Thymus (tissue), 11 donors: ENCODE measurements at regions not wholly inside any gene's neighbourhood (a gene's known extent, or its start where the extent isn't known, plus 50 kb on each side); places are given as distances from the start of the nearest gene placed in this dataset.
A peak's percentile ranks its signal among the peaks of the same experiment; 100 is the strongest.

ENCODE experiments used
- DNase-seq, 9 donors: peaks; one replicate each; pipeline ENCODE4 v3.0.0-alpha.2; 2013; ENCODE audit warnings: low spot score in 9 of 9, low read depth in 6 of 9, missing footprints in 1 of 9
- H3K27ac ChIP-seq, 2 donors: one replicate each; pipeline ENCODE4 v1.5.1; 2013; ENCODE audit warnings: control low read depth in 1 of 2, low read depth in 1 of 2, low read length in 1 of 2, mild to moderate bottlenecking in 1 of 2, moderate library complexity in 1 of 2
- H3K27me3 ChIP-seq, 2 donors: one replicate each; pipeline ENCODE4 v1.5.1; 2013; ENCODE audit warnings: low read length in 1 of 2; ENCODE audit not compliant: control insufficient read depth in 2 of 2, insufficient read depth in 1 of 2
- H3K36me3 ChIP-seq, 2 donors: one replicate each; pipeline ENCODE4 v1.5.1; 2013; ENCODE audit warnings: low read length in 1 of 2, mild to moderate bottlenecking in 1 of 2, moderate library complexity in 1 of 2; ENCODE audit not compliant: control insufficient read depth in 2 of 2, insufficient read depth in 2 of 2
- H3K4me1 ChIP-seq, 2 donors: one replicate each; pipeline ENCODE4 v1.5.1; 2013; ENCODE audit warnings: low read length in 2 of 2; ENCODE audit not compliant: control insufficient read depth in 2 of 2, insufficient read depth in 2 of 2
- H3K4me3 ChIP-seq, 2 donors: one replicate each; pipeline ENCODE4 v1.5.1; 2013; ENCODE audit warnings: low read length in 2 of 2, control low read depth in 1 of 2, mild to moderate bottlenecking in 1 of 2
- H3K9me3 ChIP-seq, 2 donors: one replicate each; pipeline ENCODE4 v1.5.1; 2013; ENCODE audit warnings: low read length in 1 of 2, mild to moderate bottlenecking in 1 of 2; ENCODE audit not compliant: control insufficient read depth in 2 of 2, insufficient read depth in 1 of 2
- WGBS: extraction: QIAGEN DNeasy Blood & Tissue Kit; methylation state at CpG from one replicate; pipeline ENCODE4 v1.1.7; 2013; 5-methylcytosine and 5-hydroxymethylcytosine counted together
- donor health status: healthy.

DNA sequence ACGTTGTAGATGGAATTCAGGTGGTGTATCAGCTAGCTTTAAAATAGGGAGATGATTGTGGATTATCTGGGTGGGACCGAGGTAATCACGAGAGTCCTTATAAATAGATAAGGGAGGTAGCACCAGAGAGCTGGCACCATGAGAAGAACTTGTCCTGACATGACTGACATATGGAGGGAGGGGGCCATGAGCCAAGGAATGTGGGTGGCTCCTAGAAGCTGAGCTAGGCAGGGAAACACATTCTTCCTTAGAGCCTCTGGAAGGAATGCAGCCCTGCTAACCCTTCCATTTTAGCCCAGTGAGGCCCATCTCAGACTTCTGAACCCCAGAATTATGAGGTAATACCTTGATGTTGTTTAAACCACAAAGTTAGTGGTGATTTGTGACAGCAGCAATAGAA is 321.1 kb upstream of the SULF2 start:
- no peaks in the 10 kb centered on the region for H3K36me3 ChIP-seq
- WGBS: 97% methylated on average over 3 of the region's 3 CpGs
- peaks cover 0 to 4% of the 10 kb centered on the region in 2 donors for H3K9me3 ChIP-seq
- H3K27ac ChIP-seq: no peak overlapping the region
- no peaks in the 10 kb centered on the region for H3K27me3 ChIP-seq
- DNase-seq: no peak
- H3K4me1 ChIP-seq: no peaks in the 10 kb centered on the region
- no peak overlapping the region for H3K4me3 ChIP-seq

- peaks cover 0 to 4% of the 10 kb centered on the region in 2 donors for H3K9me3 ChIP-seq
- no peak overlapping the region for H3K27ac ChIP-seq
- 96% methylated on average over 11 of the region's 11 CpGs for WGBS
- H3K4me1 ChIP-seq: no peaks in the 10 kb centered on the region
- H3K4me3 ChIP-seq: no peak overlapping the region
- DNase-seq: no peak
- H3K36me3 ChIP-seq: no peaks in the 10 kb centered on the region
- H3K27me3 ChIP-seq: no peaks in the 10 kb centered on the region
These were observed 320.2 kb upstream of the SULF2 start for GRCh38 chr20:48105526-48105925.

- 90% methylated on average over 11 of the region's 11 CpGs for WGBS
- peaks cover 0 to 4% of the 10 kb centered on the region in 2 donors for H3K9me3 ChIP-seq
- peaks cover 0 to under 1% of the 10 kb centered on the region in 2 donors for H3K4me1 ChIP-seq
- H3K27me3 ChIP-seq: no peaks in the 10 kb centered on the region
- H3K27ac ChIP-seq: no peak overlapping the region
- no peak overlapping the region for H3K4me3 ChIP-seq
- no peaks in the 10 kb centered on the region for H3K36me3 ChIP-seq
- DNase-seq: no peak
These were observed 317.8 kb upstream of the SULF2 start for GRCh38 chr20:48102931-48103660.

- Histone ChIP-seq H3K4me3 (no peak overlapping the region), H3K36me3 (no peaks in the 10 kb centered on the region), H3K27ac (no peak overlapping the region), H3K9me3 (peaks cover 0 to 4% of the 10 kb centered on the region in 2 donors), H3K4me1 (peaks cover 0 to 5% of the 10 kb centered on the region in 2 donors), H3K27me3 (no peaks in the 10 kb centered on the region)
- no peak for DNase-seq
- 90% methylated on average over 11 of the region's 11 CpGs for WGBS
These were observed 317.0 kb upstream of the SULF2 start for GRCh38 chr20:48102076-48102787.

- 83% methylated on average over 3 of the region's 3 CpGs for WGBS
- Histone ChIP-seq H3K4me3 (no peak overlapping the region), H3K36me3 (no peaks in the 10 kb centered on the region), H3K9me3 (no peaks in the 10 kb centered on the region), H3K4me1 (peaks cover 0 to 5% of the 10 kb centered on the region in 2 donors), H3K27ac (no peak overlapping the region), H3K27me3 (no peaks in the 10 kb centered on the region)
- peak in 1 of 9 donors; percentile 13 for DNase-seq
These were observed 315.2 kb upstream of the SULF2 start for GRCh38 chr20:48100483-48100882.

GRCh38 chr20:48098866-48099265 is 313.6 kb upstream of the SULF2 start:
- Histone ChIP-seq H3K27ac (no peak overlapping the region), H3K27me3 (no peaks in the 10 kb centered on the region), H3K4me1 (peaks cover 0 to 5% of the 10 kb centered on the region in 2 donors), H3K36me3 (no peaks in the 10 kb centered on the region), H3K9me3 (no peaks in the 10 kb centered on the region), H3K4me3 (no peak overlapping the region)
- DNase-seq: no peak
- WGBS: 65% methylated on average over 4 of the region's 4 CpGs

GRCh38 chr20:48098099-48098498 is 312.8 kb upstream of the SULF2 start:
- Histone ChIP-seq H3K4me1 (peaks cover 0 to 5% of the 10 kb centered on the region in 2 donors), H3K9me3 (no peaks in the 10 kb centered on the region), H3K27ac (no peak overlapping the region), H3K36me3 (no peaks in the 10 kb centered on the region), H3K4me3 (no peak overlapping the region), H3K27me3 (no peaks in the 10 kb centered on the region)
- 73% methylated on average over 2 of the region's 2 CpGs for WGBS
- DNase-seq: peak in 7 of 9 donors; percentile 4 to 42 (median 12)

DNA sequence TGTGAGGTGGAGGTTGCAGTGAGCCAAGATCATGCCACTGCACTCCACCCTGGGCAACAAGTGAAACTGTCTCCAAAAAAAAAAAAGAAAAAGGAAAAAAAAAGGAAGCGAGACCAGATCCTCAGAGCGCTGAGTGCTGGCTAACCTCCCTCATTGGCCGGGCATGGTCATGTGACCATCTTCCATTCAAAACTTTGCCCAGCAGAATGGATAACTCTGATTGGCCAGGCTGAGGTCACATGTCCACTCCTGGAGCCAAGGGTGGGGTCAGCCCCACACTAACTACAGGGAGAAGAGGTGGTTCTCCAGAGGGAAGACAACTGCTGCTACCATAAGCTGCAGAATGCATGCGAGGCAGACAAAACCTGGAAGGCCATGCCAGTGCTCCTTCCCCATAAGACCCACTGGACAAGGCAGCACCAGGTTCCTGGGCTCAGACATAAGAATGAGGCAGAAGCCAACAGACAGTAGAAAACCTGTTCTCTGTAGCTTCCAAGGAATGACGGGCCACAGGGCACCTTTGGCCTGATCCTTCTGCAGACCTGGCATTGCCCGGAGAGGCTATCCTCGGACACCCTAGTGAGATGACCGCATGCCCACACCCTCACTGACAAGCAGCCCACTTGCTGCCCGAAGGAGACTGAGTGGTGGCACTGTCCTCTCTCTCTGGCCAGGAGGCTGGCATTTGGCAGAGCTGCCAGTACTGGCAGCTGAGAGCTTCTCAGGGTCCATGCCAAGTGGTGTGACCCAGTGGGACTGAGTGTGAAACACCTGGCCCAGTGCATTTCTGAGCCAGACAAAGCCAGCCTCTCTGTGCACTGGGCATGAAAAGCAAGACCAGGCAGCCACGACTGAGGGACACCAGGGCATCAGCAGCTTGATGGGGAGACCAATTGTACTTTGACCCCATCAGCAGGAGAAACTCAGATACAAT is 311.9 kb upstream of the SULF2 start:
- no peak for DNase-seq
- H3K27me3 ChIP-seq: no peaks in the 10 kb centered on the region
- peaks cover 0 to 5% of the 10 kb centered on the region in 2 donors for H3K4me1 ChIP-seq
- no peaks in the 10 kb centered on the region for H3K36me3 ChIP-seq
- whole genome bisulfite sequencing: 98% methylated on average over 10 of the region's 10 CpGs
- no peak overlapping the region for H3K4me3 ChIP-seq
- H3K27ac ChIP-seq: no peak overlapping the region
- H3K9me3 ChIP-seq: no peaks in the 10 kb centered on the region
